Caco-2 (cell line): ENCODE measurements at regions not wholly inside any gene's neighbourhood (a gene's known extent, or its start where the extent isn't known, plus 50 kb on each side); places are given as distances from the start of the nearest gene placed in this dataset.

Source experiments
- BruUV-seq: library from RNA; stranded (reverse); fragments of 400-500 nt; replicated peaks from 2 replicates; lab custom pipeline; 2021; lab: Mats Ljungman, UMichigan
- CTCF ChIA-PET: fragments of 300-600 bp; sonication (Branson Sonifier 250); formaldehyde crosslinking; loops from one replicate; lab custom pipeline; 2022; ENCODE audit warnings: antibody characterized with exemption; lab: Charles Lee
- POLR2A ChIA-PET: fragments of 300-600 bp; sonication (Branson Sonifier 250); formaldehyde crosslinking; loops from one replicate; lab custom pipeline; 2022; ENCODE audit warnings: antibody characterized with exemption; lab: Charles Lee
- DNase-seq, 2 experiments: peaks; one replicate each; pipeline versions ENCODE4 v3.0.0 to v3.0.0-alpha.2; 2020 to 2022
- H3K27me3 ChIP-seq: replicated peaks from 2 replicates; pipeline ENCODE4 v1.6.0; 2011; ENCODE audit warnings: low read length; ENCODE audit not compliant: control insufficient read depth, insufficient read depth
- H3K36me3 ChIP-seq: 2 replicates; pipeline ENCODE4 v1.5.1; 2011; ENCODE audit warnings: low read length; ENCODE audit not compliant: control insufficient read depth, insufficient read depth
- H3K4me1 ChIP-seq: fragments of 250-450 bp; sonication (Bioruptor Pico); 2 replicates; pipeline ENCODE4 v1.5.1; 2020; ENCODE audit warnings: mild to moderate bottlenecking
- H3K4me3 ChIP-seq: 2 replicates; pipeline ENCODE4 v1.5.1; 2011; ENCODE audit warnings: low read depth, mild to moderate bottlenecking, control low read depth, low read length
- H3K9me3 ChIP-seq: fragments of 250-450 bp; sonication (Bioruptor Pico); 2 replicates; pipeline ENCODE4 v1.5.1; 2020; ENCODE audit warnings: mild to moderate bottlenecking, moderate library complexity
- H3K27ac Mint-ChIP-seq: one replicate; pipeline ENCODE4 v1.8.0; 2022; ENCODE audit warnings: mixed read lengths; ENCODE audit not compliant: unreplicated experiment
- H3K27me3 Mint-ChIP-seq: one replicate; pipeline ENCODE4 v1.8.0; 2022; ENCODE audit warnings: mixed read lengths; ENCODE audit not compliant: insufficient read depth, unreplicated experiment
- H3K36me3 Mint-ChIP-seq: one replicate; pipeline ENCODE4 v1.8.0; 2022; ENCODE audit warnings: mild to moderate bottlenecking, mixed read lengths; ENCODE audit not compliant: insufficient read depth, unreplicated experiment
- H3K4me1 Mint-ChIP-seq: one replicate; pipeline ENCODE4 v1.8.0; 2022; ENCODE audit warnings: low read depth, mixed read lengths; ENCODE audit not compliant: unreplicated experiment
- H3K4me3 Mint-ChIP-seq: one replicate; pipeline ENCODE4 v1.8.0; 2022; ENCODE audit warnings: mild to moderate bottlenecking, moderate library complexity, mixed read lengths; ENCODE audit not compliant: unreplicated experiment
- H3K9me3 Mint-ChIP-seq: one replicate; pipeline ENCODE4 v1.8.0; 2022; ENCODE audit warnings: mixed read lengths; ENCODE audit not compliant: unreplicated experiment
- intact Hi-C: fragments of 100-400 bp; cut with micrococcal nuclease; formaldehyde crosslinking; loops from one replicate; pipeline ENCODE4 v1.10.0; 2022; ENCODE audit not compliant: unreplicated experiment
- TF ChIP-seq, protein P1 (sequence below), 2 experiments: fragments of 200-600 bp in 1 of 2; IDR thresholded peaks; 1 replicate in 1 of 2; 2 replicates in 1 of 2; pipeline versions ENCODE4 v1.5.1 to v1.8.0; 2011 to 2022; ENCODE audit warnings: antibody characterized with exemption in 1 of 2, control low read depth in 1 of 2, inconsistent platforms in 1 of 2, low read depth in 1 of 2, low read length in 1 of 2, mild to moderate bottlenecking in 1 of 2, moderate library complexity in 1 of 2; ENCODE audit not compliant: insufficient read depth in 1 of 2, severe bottlenecking in 1 of 2, unreplicated experiment in 1 of 2

DNA sequence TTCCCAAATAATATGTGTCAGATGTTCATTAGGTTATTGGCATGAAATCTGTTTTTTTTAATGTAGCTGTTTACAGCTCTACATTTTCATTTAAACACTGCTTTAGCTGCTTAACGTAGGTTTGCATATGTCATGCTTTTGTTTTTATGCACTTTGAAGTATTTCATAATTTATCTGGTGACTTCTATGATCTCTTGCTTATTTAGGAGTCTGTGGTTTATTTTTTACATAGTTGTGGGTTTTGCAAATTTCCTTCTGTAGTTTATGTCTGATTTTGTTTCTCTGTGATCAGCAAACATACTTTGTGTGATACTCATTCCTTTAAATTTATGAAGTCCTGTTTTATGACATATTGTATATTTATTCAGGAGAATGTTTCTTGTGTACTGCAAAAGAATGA, 606.5 kb upstream of the PFKP start:
- intact Hi-C loops = no loop called here
- Mint-ChIP-seq H3K27me3 (peaks cover 31% of the 10 kb centered on the region), H3K27ac (no peak overlapping the region), H3K4me3 (no peak overlapping the region), H3K36me3 (no peaks in the 10 kb centered on the region), H3K9me3 (peaks cover 10% of the 10 kb centered on the region), H3K4me1 (no peaks in the 10 kb centered on the region)
- TF ChIP-seq, protein P1, sequence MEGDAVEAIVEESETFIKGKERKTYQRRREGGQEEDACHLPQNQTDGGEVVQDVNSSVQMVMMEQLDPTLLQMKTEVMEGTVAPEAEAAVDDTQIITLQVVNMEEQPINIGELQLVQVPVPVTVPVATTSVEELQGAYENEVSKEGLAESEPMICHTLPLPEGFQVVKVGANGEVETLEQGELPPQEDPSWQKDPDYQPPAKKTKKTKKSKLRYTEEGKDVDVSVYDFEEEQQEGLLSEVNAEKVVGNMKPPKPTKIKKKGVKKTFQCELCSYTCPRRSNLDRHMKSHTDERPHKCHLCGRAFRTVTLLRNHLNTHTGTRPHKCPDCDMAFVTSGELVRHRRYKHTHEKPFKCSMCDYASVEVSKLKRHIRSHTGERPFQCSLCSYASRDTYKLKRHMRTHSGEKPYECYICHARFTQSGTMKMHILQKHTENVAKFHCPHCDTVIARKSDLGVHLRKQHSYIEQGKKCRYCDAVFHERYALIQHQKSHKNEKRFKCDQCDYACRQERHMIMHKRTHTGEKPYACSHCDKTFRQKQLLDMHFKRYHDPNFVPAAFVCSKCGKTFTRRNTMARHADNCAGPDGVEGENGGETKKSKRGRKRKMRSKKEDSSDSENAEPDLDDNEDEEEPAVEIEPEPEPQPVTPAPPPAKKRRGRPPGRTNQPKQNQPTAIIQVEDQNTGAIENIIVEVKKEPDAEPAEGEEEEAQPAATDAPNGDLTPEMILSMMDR (IDR thresholded peaks at IDR 0.05; ENCODE audit: insufficient read depth in 1 of 2, low read depth in 1 of 2, low read length in 1 of 2, severe bottlenecking in 1 of 2, unreplicated experiment in 1 of 2) = no peak
- no peak for DNase-seq
- H3K36me3 ChIP-seq = no peaks in the 10 kb centered on the region
- no peaks in the 10 kb centered on the region for H3K27me3 ChIP-seq
- H3K9me3 ChIP-seq = no peaks in the 10 kb centered on the region
- CTCF ChIA-PET = no interaction called here
- BruUV-seq = no TSS peak
- POLR2A ChIA-PET = no interaction called here
- no peaks in the 10 kb centered on the region for H3K4me1 ChIP-seq
- no peak overlapping the region for H3K4me3 ChIP-seq

DNA sequence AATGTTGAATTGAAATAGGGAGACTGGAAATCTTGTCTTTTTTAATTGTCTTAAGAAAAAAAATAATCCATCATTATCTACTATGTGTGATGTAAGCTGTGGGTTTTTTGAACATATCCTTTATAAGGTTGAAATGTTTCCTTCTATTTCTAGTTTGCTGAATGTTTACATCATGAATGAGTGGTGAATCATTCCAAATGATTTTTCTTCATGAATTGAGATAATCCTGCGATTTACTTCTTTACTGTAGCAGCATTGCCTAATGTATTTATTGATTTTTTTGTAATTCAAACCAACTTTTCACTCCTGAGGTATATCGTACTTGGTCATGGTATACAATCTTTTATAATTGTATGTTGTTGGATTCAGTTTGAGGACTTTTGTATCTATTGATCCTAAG, 607.6 kb upstream of the PFKP start:
- Mint-ChIP-seq H3K27me3 (peaks cover 30% of the 10 kb centered on the region), H3K9me3 (no peaks in the 10 kb centered on the region), H3K27ac (no peak overlapping the region), H3K36me3 (no peaks in the 10 kb centered on the region), H3K4me1 (no peaks in the 10 kb centered on the region), H3K4me3 (no peak overlapping the region)
- CTCF ChIA-PET = no interaction called here
- intact Hi-C loops = no loop called here
- H3K4me1 ChIP-seq = no peaks in the 10 kb centered on the region
- no peaks in the 10 kb centered on the region for H3K27me3 ChIP-seq
- TF ChIP-seq, protein P1 (IDR thresholded peaks at IDR 0.05; ENCODE audit: insufficient read depth in 1 of 2, low read depth in 1 of 2, low read length in 1 of 2, severe bottlenecking in 1 of 2, unreplicated experiment in 1 of 2) = no peak
- BruUV-seq = no TSS peak
- no peaks in the 10 kb centered on the region for H3K9me3 ChIP-seq
- no peaks in the 10 kb centered on the region for H3K36me3 ChIP-seq
- DNase-seq = no peak
- no peak overlapping the region for H3K4me3 ChIP-seq
- POLR2A ChIA-PET = no interaction called here

DNA sequence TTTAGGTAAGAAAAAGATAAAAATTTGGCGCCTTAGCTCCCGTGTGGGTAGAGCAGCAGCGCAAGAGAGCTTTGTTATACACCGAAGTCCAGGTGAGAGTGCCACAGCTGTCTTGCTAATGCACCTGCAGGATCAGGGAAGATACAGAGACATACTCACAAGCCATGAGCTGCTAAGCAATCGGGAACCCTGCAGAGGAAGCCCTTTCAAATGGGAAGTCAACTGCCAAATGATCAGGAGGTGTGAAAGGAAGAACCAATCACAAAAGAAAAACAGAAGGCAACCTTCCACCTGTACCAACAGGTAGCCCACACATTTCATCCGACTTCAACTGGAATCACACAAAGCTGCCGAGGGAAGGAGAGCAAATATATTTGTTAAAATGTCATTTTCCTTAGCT, 610.5 kb upstream of the PFKP start:
- Histone ChIP-seq H3K27me3 (peaks cover 2% of the 10 kb centered on the region; the same call in 1 of the 2 replicates), H3K4me3 (no peak overlapping the region), H3K4me1 (no peaks in the 10 kb centered on the region), H3K36me3 (no peaks in the 10 kb centered on the region), H3K9me3 (no peaks in the 10 kb centered on the region)
- CTCF ChIA-PET = no interaction called here
- no TSS peak for BruUV-seq
- Mint-ChIP-seq H3K9me3 (no peaks in the 10 kb centered on the region), H3K27me3 (peaks cover 21% of the 10 kb centered on the region), H3K27ac (no peak overlapping the region), H3K36me3 (no peaks in the 10 kb centered on the region), H3K4me3 (no peak overlapping the region), H3K4me1 (no peaks in the 10 kb centered on the region)
- intact Hi-C loops = no loop called here
- no peak for DNase-seq
- TF ChIP-seq, protein P1 (IDR thresholded peaks at IDR 0.05; ENCODE audit: insufficient read depth in 1 of 2, low read depth in 1 of 2, low read length in 1 of 2, severe bottlenecking in 1 of 2, unreplicated experiment in 1 of 2) = no peak
- POLR2A ChIA-PET = no interaction called here
